ENCODE measurements at regions not wholly inside any gene's neighbourhood (a gene's known extent, or its start where the extent isn't known, plus 50 kb on each side); places are given as distances from the start of the nearest gene placed in this dataset.

- DNase-seq (ENCODE audit: low read depth) = no peak
- no peak overlapping the region for H3K4me3 ChIP-seq (ENCODE audit: low read length)
- TF ChIP-seq CTCF (conservative IDR thresholded peaks at IDR 0.05; ENCODE audit: low read depth, low read length) = no peak
These were observed 149.7 kb upstream of the HS6ST1 start for GRCh38 chr2:128468186-128468920.

- H3K4me3 ChIP-seq (ENCODE audit: low read length) = no peak overlapping the region
- peak; percentile 57 for TF ChIP-seq CTCF (conservative IDR thresholded peaks at IDR 0.05; ENCODE audit: low read depth, low read length)
- no peak for DNase-seq (ENCODE audit: low read depth)
These were observed 150.5 kb upstream of the HS6ST1 start for GRCh38 chr2:128469203-128469602.

- no peak for DNase-seq (ENCODE audit: low read depth)
- no peak for TF ChIP-seq CTCF (conservative IDR thresholded peaks at IDR 0.05; ENCODE audit: low read depth, low read length)
These were observed 151.2 kb upstream of the HS6ST1 start for GRCh38 chr2:128469875-128470274.

GRCh38 chr2:128472789-128473174, 154.1 kb upstream of the HS6ST1 start:
- no peak overlapping the region for H3K4me3 ChIP-seq (ENCODE audit: low read length)
- no peak for DNase-seq (ENCODE audit: low read depth)
- no peak for TF ChIP-seq CTCF (conservative IDR thresholded peaks at IDR 0.05; ENCODE audit: low read depth, low read length)

More at GRCh38 chr2:128469875-128470274, 151.2 kb upstream of the HS6ST1 start:
- H3K4me3 ChIP-seq (ENCODE audit: low read length) = no peak overlapping the region

GRCh38 chr2:128473175-128474035, 154.7 kb upstream of the HS6ST1 start:
- no peak for TF ChIP-seq CTCF (conservative IDR thresholded peaks at IDR 0.05; ENCODE audit: low read depth, low read length)
- DNase-seq (ENCODE audit: low read depth) = no peak
- peak overlapping the region; percentile 14 for H3K4me3 ChIP-seq (ENCODE audit: low read length)

- H3K4me3 ChIP-seq (ENCODE audit: low read length) = no peak overlapping the region
- DNase-seq (ENCODE audit: low read depth) = no peak
- no peak for TF ChIP-seq CTCF (conservative IDR thresholded peaks at IDR 0.05; ENCODE audit: low read depth, low read length)
These were observed 155.6 kb upstream of the HS6ST1 start for GRCh38 chr2:128474036-128474955.

All from retinal pigment epithelial cell (primary cell).